ENCODE measurements at regions not wholly inside any gene's neighbourhood (a gene's known extent, or its start where the extent isn't known, plus 50 kb on each side); places are given as distances from the start of the nearest gene placed in this dataset.

- Histone ChIP-seq H3K4me1 (no peaks in the 10 kb centered on the region), H3K4me3 (no peak overlapping the region), H3K27me3 (no peaks in the 10 kb centered on the region), H3K36me3 (no peaks in the 10 kb centered on the region), H3K27ac (replicated peaks in 1 of 4) (no peak overlapping the region), H3K9me3 (peaks cover 0 to 13% (median 0%) of the 10 kb centered on the region in 4 donors)
- TF ChIP-seq POLR2A (IDR thresholded peaks at IDR 0.05; ENCODE audit: low read depth) (no peak), POLR2AphosphoS5 (IDR thresholded peaks at IDR 0.05) (no peak), CTCF (IDR thresholded peaks at IDR 0.05) (no peak), EP300 (IDR thresholded peaks at IDR 0.05) (no peak)
- no peak for DNase-seq (ENCODE audit: extremely low spot score)
- WGBS: 11% methylated on average over 1 of the region's 1 CpG
- intact Hi-C loops (cut with DNase I): no loop called here
These were observed 437.0 kb downstream of the BTBD3 start for GRCh38 chr20:12354725-12355124.

- Histone ChIP-seq H3K27ac (replicated peaks in 1 of 4) (no peak overlapping the region), H3K4me3 (no peak overlapping the region), H3K4me1 (no peaks in the 10 kb centered on the region), H3K27me3 (no peaks in the 10 kb centered on the region), H3K36me3 (no peaks in the 10 kb centered on the region), H3K9me3 (peaks cover 0 to 13% (median 0%) of the 10 kb centered on the region in 4 donors)
- DNase-seq (ENCODE audit: extremely low spot score): no peak
- intact Hi-C loops (cut with DNase I): no loop called here
- 81% methylated on average over 1 of the region's 1 CpG for WGBS
- TF ChIP-seq POLR2A (IDR thresholded peaks at IDR 0.05; ENCODE audit: low read depth) (no peak), CTCF (IDR thresholded peaks at IDR 0.05) (no peak), POLR2AphosphoS5 (IDR thresholded peaks at IDR 0.05) (no peak), EP300 (IDR thresholded peaks at IDR 0.05) (no peak)
These were observed 437.5 kb downstream of the BTBD3 start for GRCh38 chr20:12355185-12355584.

- no peak for TF ChIP-seq POLR2A (IDR thresholded peaks at IDR 0.05; ENCODE audit: low read depth)
- TF ChIP-seq CTCF (IDR thresholded peaks at IDR 0.05): no peak
- TF ChIP-seq EP300 (IDR thresholded peaks at IDR 0.05): no peak
- no peak for TF ChIP-seq POLR2AphosphoS5 (IDR thresholded peaks at IDR 0.05)
- H3K36me3 ChIP-seq: no peaks in the 10 kb centered on the region
- no peak overlapping the region for H3K4me3 ChIP-seq
- WGBS: 83% methylated on average over 4 of the region's 4 CpGs
- peaks cover 0 to 13% (median 0%) of the 10 kb centered on the region in 4 donors for H3K9me3 ChIP-seq
- DNase-seq (ENCODE audit: extremely low spot score): no peak
- intact Hi-C loops (cut with DNase I): no loop called here
- no peaks in the 10 kb centered on the region for H3K27me3 ChIP-seq
- no peaks in the 10 kb centered on the region for H3K4me1 ChIP-seq
- no peak overlapping the region for H3K27ac ChIP-seq (replicated peaks in 1 of 4)
These were observed 440.4 kb downstream of the BTBD3 start for GRCh38 chr20:12358006-12358654.

GRCh38 chr20:12358655-12359009 is 440.9 kb downstream of the BTBD3 start:
- no peaks in the 10 kb centered on the region for H3K4me1 ChIP-seq
- no peak overlapping the region for H3K27ac ChIP-seq (replicated peaks in 1 of 4)
- no peak overlapping the region for H3K4me3 ChIP-seq
- TF ChIP-seq POLR2AphosphoS5 (IDR thresholded peaks at IDR 0.05): no peak
- no peak for TF ChIP-seq POLR2A (IDR thresholded peaks at IDR 0.05; ENCODE audit: low read depth)
- TF ChIP-seq CTCF (IDR thresholded peaks at IDR 0.05): no peak
- TF ChIP-seq EP300 (IDR thresholded peaks at IDR 0.05): no peak
- intact Hi-C loops (cut with DNase I): no loop called here
- H3K36me3 ChIP-seq: no peaks in the 10 kb centered on the region
- WGBS: 75% methylated on average over 2 of the region's 2 CpGs
- no peaks in the 10 kb centered on the region for H3K27me3 ChIP-seq
- peaks cover 0 to 13% (median 0%) of the 10 kb centered on the region in 4 donors for H3K9me3 ChIP-seq
- no peak for DNase-seq (ENCODE audit: extremely low spot score)

GRCh38 chr20:12371990-12372389 is 454.3 kb downstream of the BTBD3 start:
- 38% methylated on average over 1 of the region's 1 CpG for WGBS
- no peaks in the 10 kb centered on the region for H3K4me1 ChIP-seq
- no peaks in the 10 kb centered on the region for H3K36me3 ChIP-seq
- DNase-seq (ENCODE audit: extremely low spot score): no peak
- no peak overlapping the region for H3K4me3 ChIP-seq
- intact Hi-C loops (cut with DNase I): no loop called here
- no peak for TF ChIP-seq POLR2A (IDR thresholded peaks at IDR 0.05; ENCODE audit: low read depth)
- no peak for TF ChIP-seq EP300 (IDR thresholded peaks at IDR 0.05)
- TF ChIP-seq POLR2AphosphoS5 (IDR thresholded peaks at IDR 0.05): no peak
- TF ChIP-seq CTCF (IDR thresholded peaks at IDR 0.05): no peak
- H3K27ac ChIP-seq (replicated peaks in 1 of 4): no peak overlapping the region
- no peaks in the 10 kb centered on the region for H3K9me3 ChIP-seq
- no peaks in the 10 kb centered on the region for H3K27me3 ChIP-seq
